ENCODE measurements at regions not wholly inside any gene's neighbourhood (a gene's known extent, or its start where the extent isn't known, plus 50 kb on each side); places are given as distances from the start of the nearest gene placed in this dataset.
A peak's percentile ranks its signal among the peaks of the same experiment; 100 is the strongest.

DNA sequence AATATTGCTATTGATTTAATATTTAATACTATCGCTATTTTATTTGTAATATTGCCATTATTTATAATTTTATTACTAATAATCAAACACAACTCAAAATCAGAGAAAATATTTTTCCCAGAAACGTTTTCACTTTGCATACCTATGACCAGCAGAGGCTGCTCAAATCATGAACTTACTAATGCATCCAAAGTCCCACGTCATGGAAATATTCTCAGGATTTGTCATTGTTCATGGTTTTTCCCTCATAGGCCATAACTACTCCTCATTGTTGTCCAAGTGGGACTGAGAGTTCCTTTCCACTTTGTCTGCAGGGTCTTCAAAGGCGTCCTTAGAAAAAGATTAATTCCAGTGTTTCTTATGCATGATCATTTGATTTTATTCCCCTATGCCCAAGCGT, 344.8 kb downstream of the THBS2 start:
- 73 to 75% methylated on average over 5 of the region's 5 CpGs for WGBS, 2 donors
- intact Hi-C loops (cut with DNase I): no loop called here
- H3K36me3 ChIP-seq (replicated peaks in 1 of 2; ENCODE audit: insufficient read depth in 1 of 2, low read depth in 2 of 2): no peaks in the 10 kb centered on the region
- no peaks in the 10 kb centered on the region for H3K9me3 ChIP-seq
- H3K4me1 ChIP-seq: peaks cover 11% of the 10 kb centered on the region
- DNase-seq: no peak
- H3K27me3 ChIP-seq: no peaks in the 10 kb centered on the region
- no peak for ATAC-seq
- no peak overlapping the region for H3K27ac ChIP-seq
- TF ChIP-seq POLR2A (IDR thresholded peaks at IDR 0.05) (no peak), CTCF (IDR thresholded peaks at IDR 0.05) (no peak)
- H3K4me3 ChIP-seq: no peak overlapping the region

DNA sequence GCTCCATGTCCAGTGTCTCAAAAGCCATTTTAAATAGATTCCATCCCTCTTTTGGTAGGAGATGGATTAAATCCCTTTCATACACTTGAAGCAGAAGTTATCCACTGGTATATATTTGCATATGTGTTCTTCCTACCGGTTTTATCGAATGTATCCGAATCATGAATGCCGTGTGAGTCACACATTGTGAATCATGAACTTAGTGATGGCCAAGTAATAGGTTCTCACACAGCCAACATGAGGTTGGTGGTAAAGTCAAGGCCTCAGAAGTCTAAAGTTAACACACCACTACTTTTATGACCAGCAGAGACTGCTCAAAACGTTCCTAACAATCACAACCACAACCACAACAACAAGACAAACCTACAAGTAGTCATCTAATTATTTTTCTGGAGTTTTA, 345.5 kb downstream of the THBS2 start:
- peaks cover 10% of the 10 kb centered on the region for H3K4me1 ChIP-seq
- 79 to 80% methylated on average over 5 of the region's 5 CpGs for WGBS, 2 donors
- TF ChIP-seq POLR2A (IDR thresholded peaks at IDR 0.05) (no peak), CTCF (IDR thresholded peaks at IDR 0.05) (no peak)
- H3K4me3 ChIP-seq: no peak overlapping the region
- H3K9me3 ChIP-seq: no peaks in the 10 kb centered on the region
- no peaks in the 10 kb centered on the region for H3K36me3 ChIP-seq (replicated peaks in 1 of 2; ENCODE audit: insufficient read depth in 1 of 2, low read depth in 2 of 2)
- intact Hi-C loops (cut with DNase I): no loop called here
- no peak for DNase-seq
- no peak for ATAC-seq
- H3K27me3 ChIP-seq: no peaks in the 10 kb centered on the region
- no peak overlapping the region for H3K27ac ChIP-seq

DNA sequence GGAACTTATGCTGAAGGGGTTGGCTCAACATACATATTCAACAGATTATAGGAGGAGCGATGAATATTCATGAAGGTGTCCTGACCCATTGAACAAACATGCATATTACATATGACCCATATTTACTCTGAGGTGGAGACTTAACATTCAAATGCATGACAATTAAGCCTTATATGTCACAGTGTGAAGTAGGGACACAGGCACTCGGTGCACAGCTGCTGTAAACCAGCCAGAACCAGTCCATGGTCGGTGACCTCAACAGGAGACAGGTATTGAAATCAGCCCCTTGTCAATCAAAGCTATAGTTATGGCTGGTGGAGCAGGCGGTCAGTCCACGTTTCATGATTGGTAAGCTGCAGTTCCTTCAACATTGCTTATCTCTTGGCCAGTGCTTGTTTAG, 347.3 kb downstream of the THBS2 start:
- Histone ChIP-seq H3K4me1 (peaks cover 4% of the 10 kb centered on the region), H3K9me3 (no peaks in the 10 kb centered on the region), H3K27ac (no peak overlapping the region), H3K27me3 (no peaks in the 10 kb centered on the region), H3K36me3 (replicated peaks in 1 of 2; ENCODE audit: insufficient read depth in 1 of 2, low read depth in 2 of 2) (no peaks in the 10 kb centered on the region), H3K4me3 (no peak overlapping the region)
- 29 to 30% methylated on average over 5 of the region's 5 CpGs for WGBS, 2 donors
- intact Hi-C loops (cut with DNase I): no loop called here
- TF ChIP-seq CTCF (IDR thresholded peaks at IDR 0.05): no peak
- TF ChIP-seq POLR2A (IDR thresholded peaks at IDR 0.05): no peak
- peak in 1 of 4 donors; percentile 41 for DNase-seq
- ATAC-seq: peak; percentile 63

DNA sequence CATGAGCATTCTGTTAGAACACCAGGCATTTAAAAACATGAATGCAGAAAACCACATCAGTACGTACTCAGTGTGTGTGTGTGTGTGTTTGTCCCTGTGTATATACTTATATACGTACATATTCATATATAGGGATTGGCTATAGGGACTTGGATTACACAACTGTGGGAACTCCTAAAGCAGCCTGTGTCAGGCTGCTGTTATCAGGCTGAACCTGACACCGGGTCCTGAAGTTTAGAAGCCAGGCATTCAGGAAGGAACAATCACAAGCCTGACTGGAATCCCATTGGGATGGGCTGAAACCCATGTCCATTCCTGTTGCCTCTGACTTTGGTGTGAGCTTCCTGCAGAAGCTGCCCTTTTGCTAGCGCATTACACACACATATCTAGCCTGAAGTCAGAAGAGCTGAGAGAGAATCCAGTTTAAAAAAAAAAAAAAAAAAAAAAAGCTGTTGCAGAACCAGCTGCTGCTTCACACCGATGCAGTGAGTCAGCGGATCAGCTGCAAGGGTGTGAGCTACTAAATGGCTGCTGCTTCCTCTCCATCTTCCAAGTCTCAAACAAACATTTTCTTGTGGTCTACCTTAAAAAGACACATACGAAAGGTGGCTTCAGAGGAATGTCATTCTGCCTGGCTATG, 348.1 kb downstream of the THBS2 start:
- TF ChIP-seq CTCF (IDR thresholded peaks at IDR 0.05): no peak
- no peak for TF ChIP-seq POLR2A (IDR thresholded peaks at IDR 0.05)
- no peaks in the 10 kb centered on the region for H3K9me3 ChIP-seq
- H3K27ac ChIP-seq: no peak overlapping the region
- ATAC-seq (peak; percentile 15), DNase-seq (peak in 2 of 4 donors; percentile 25 to 36)
- 64 to 67% methylated on average over 7 of the region's 7 CpGs for WGBS, 2 donors
- no peaks in the 10 kb centered on the region for H3K36me3 ChIP-seq (replicated peaks in 1 of 2; ENCODE audit: insufficient read depth in 1 of 2, low read depth in 2 of 2)
- H3K4me3 ChIP-seq: no peak overlapping the region
- peaks cover 4% of the 10 kb centered on the region for H3K4me1 ChIP-seq
- intact Hi-C loops (cut with DNase I): no loop called here
- no peaks in the 10 kb centered on the region for H3K27me3 ChIP-seq

Measured in body of pancreas (tissue), 4 donors.